A673 (cell line): ENCODE measurements at regions not wholly inside any gene's neighbourhood (a gene's known extent, or its start where the extent isn't known, plus 50 kb on each side); places are given as distances from the start of the nearest gene placed in this dataset.

Experiments used
- CTCF ChIP-seq: fragments of 300-800, 200-600 bp; sonication (generic); conservative IDR thresholded peaks from 2 replicates; pipeline ENCODE4 v1.5.1; 2017; ENCODE audit warnings: low read depth, mild to moderate bottlenecking, antibody characterized with exemption, low read length, moderate library complexity, mixed read lengths
- EZH2 ChIP-seq: fragments of 200-600 bp; sonication (generic); IDR thresholded peaks from 2 replicates; pipeline ENCODE4 v1.6.1; 2017; ENCODE audit warnings: borderline replicate concordance, low read depth, mild to moderate bottlenecking, mixed read lengths, antibody characterized with exemption, low read length; ENCODE audit not compliant: poor library complexity, severe bottlenecking

- TF ChIP-seq CTCF, result no peak
- TF ChIP-seq EZH2, result no peak
Observed at GRCh38 chr3:154977666-154978065, 102.5 kb upstream of the MME start.
